ENCODE measurements at regions not wholly inside any gene's neighbourhood (a gene's known extent, or its start where the extent isn't known, plus 50 kb on each side); places are given as distances from the start of the nearest gene placed in this dataset.
"Not testable (repeated sequence)": the region's sequence is repeated elsewhere in the genome, so short reads cannot be mapped to it uniquely, and the experiment has no call there.

DNA sequence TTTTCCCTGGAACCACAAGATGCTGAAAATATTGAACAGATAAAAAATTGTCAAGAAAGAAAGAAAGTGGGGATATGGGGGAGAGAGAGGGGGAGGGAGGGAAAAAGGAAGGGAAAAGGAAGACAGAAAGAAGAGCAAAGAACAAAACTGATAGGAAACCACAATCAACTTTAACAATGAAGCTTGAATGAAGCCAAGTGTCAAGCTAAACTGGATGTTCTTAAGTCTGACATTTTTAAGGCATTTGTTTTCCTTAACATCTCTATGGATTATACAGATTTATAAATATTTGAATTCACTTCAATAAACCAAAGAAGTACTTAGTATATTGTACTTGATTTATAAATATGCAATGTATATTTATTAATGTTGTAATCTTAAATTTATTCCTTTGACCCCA, 197.6 kb upstream of the SMLR1 start:
- DNase-seq (ENCODE audit: low read depth), result no peak
- no peak for TF ChIP-seq CTCF (IDR thresholded peaks at IDR 0.05; ENCODE audit: low read depth, low read length, missing control alignments)
- H3K4me3 ChIP-seq (ENCODE audit: low read depth, low read length), result no peak overlapping the region

DNA sequence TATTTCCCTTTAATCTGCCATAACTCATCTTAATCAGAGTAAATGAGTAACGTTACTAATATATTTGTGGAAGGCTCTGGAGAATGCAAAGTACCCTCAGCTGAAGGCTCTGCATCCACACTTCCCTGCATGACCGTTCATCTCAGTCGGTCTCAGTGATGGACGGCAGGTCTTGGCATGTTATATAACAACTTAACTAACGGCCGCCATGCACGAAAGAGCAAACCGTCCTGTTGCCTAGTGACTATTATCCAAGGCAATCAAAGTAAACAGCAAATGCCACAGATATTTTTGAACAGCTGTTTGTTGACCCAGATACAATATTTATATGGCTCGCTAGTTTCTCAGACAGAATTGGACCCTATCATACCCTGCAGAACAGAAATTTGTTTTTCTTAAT, 194.9 kb upstream of the SMLR1 start:
- H3K4me3 ChIP-seq (ENCODE audit: low read depth, low read length), result no peak overlapping the region
- DNase-seq (ENCODE audit: low read depth), result no peak
- TF ChIP-seq CTCF (IDR thresholded peaks at IDR 0.05; ENCODE audit: low read depth, low read length, missing control alignments), result no peak

GRCh38 chr6:130632897-130633296, 194.3 kb upstream of the SMLR1 start:
- H3K4me3 ChIP-seq (ENCODE audit: low read depth, low read length), result no peak overlapping the region
- no peak for DNase-seq (ENCODE audit: low read depth)
- no peak for TF ChIP-seq CTCF (IDR thresholded peaks at IDR 0.05; ENCODE audit: low read depth, low read length, missing control alignments)

DNA sequence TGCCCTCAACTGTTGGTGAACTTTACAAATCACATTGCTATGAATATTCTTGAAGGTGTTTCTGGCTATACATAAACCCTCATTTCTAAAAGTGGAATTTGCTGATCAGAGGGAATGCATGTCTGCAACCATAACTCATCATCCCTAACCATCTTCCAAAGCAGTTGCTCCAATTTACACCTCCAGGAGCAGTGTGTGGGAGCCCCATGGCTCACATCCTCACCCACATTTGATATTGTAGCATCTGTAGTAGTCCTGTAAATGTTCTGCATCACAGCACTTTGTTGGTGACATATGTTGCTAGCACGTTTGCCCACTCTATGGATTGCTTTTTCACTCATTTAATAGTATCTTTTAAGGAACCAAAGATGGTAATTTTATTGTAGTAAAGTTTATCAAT, 183.8 kb upstream of the SMLR1 start:
- no peak overlapping the region for H3K4me3 ChIP-seq (ENCODE audit: low read depth, low read length)
- DNase-seq (ENCODE audit: low read depth), result no peak
- TF ChIP-seq CTCF (IDR thresholded peaks at IDR 0.05; ENCODE audit: low read depth, low read length, missing control alignments), result no peak

GRCh38 chr6:130644175-130644574, 183.0 kb upstream of the SMLR1 start:
- TF ChIP-seq CTCF (IDR thresholded peaks at IDR 0.05; ENCODE audit: low read depth, low read length, missing control alignments), result no peak
- no peak for DNase-seq (ENCODE audit: low read depth)
- H3K4me3 ChIP-seq (ENCODE audit: low read depth, low read length), result no peak overlapping the region

DNA sequence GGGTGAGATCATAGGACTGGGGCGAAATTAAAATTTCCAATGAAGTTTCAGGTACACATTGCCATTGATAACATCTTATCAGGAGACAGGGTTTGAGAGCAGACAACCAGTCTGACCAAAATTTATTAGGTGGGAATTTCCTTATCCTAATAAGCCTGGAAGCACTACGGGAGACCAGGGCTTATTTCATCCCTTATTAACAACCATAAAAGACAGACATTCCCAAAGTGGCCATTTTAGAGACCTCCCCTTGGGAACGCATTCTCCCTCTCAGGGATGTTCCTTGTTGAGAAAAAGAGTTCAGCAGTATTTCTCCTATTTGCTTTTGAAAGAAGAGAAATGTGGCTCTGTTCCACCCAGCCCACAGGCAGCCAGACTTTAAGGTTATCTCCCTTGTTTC, 182.4 kb upstream of the SMLR1 start:
- DNase-seq (ENCODE audit: low read depth); H3K4me3 ChIP-seq (ENCODE audit: low read depth, low read length): not testable (repeated sequence)

DNA sequence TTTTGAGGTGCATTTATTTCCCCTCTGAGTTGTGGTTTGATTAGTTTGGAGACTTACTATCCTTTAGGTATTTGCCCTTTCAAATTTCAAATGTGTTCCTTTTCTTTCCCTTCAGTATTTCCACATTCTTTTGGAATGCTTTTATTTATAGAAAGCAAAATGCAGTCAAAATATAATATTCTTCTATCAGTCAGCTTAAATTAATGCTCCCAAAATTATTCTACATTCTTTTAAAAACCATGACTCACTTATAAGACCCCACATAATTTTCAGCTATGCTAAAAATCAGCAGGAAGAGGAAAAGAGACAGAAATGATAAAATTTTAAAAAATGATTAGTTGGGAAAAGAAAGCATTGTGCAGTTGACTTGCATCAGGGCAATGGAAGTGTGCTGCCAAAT, 180.0 kb upstream of the SMLR1 start:
- DNase-seq (ENCODE audit: low read depth), result no peak
- no peak overlapping the region for H3K4me3 ChIP-seq (ENCODE audit: low read depth, low read length)
- TF ChIP-seq CTCF (IDR thresholded peaks at IDR 0.05; ENCODE audit: low read depth, low read length, missing control alignments), result no peak

DNA sequence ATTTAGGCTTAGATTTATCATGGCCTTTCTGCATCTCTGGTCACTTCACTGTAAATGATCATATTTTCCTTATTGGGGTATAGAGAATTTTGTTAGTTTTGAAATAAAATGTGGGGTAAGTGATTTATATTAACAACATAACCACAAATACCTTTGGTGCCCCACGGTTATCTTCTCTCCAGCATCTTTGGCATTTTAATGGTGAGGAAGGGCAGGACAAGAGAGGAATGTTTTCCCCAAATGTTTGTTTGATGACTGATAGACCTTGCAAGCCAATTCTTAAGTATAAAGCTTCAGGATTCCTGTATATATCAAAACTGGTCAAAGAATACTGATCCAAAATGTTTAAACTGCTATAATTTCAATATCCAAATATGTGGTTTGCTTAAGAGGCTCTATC, 171.6 kb upstream of the SMLR1 start:
- H3K4me3 ChIP-seq (ENCODE audit: low read depth, low read length), result no peak overlapping the region
- no peak for TF ChIP-seq CTCF (IDR thresholded peaks at IDR 0.05; ENCODE audit: low read depth, low read length, missing control alignments)
- DNase-seq (ENCODE audit: low read depth), result no peak
